Panc1 (cell line): ENCODE measurements at regions not wholly inside any gene's neighbourhood (a gene's known extent, or its start where the extent isn't known, plus 50 kb on each side); places are given as distances from the start of the nearest gene placed in this dataset.

Source experiments
- CTCF ChIP-seq: fragments of 450-650 bp; IDR thresholded peaks from 2 replicates; pipeline ENCODE4 v1.5.1; 2017; ENCODE audit warnings: mild to moderate bottlenecking
- POLR2AphosphoS5 ChIP-seq: IDR thresholded peaks from 2 replicates; pipeline ENCODE4 v1.6.1; 2012; ENCODE audit warnings: mild to moderate bottlenecking, low read depth, low read length, moderate library complexity
- SIN3A ChIP-seq: IDR thresholded peaks from 2 replicates; pipeline ENCODE4 v1.6.1; 2012; ENCODE audit warnings: low read depth, mild to moderate bottlenecking, low read length, moderate library complexity, borderline replicate concordance; ENCODE audit not compliant: insufficient read depth
- TF ChIP-seq, protein P1 (sequence below), 2 experiments: IDR thresholded peaks; 2 replicates each; pipeline ENCODE4 v1.6.1; 2011 to 2012; ENCODE audit warnings: low read depth in 2 of 2, control low read depth in 1 of 2, low read length in 1 of 2, mild to moderate bottlenecking in 1 of 2, moderate library complexity in 1 of 2; ENCODE audit not compliant: insufficient read depth in 1 of 2

- TF ChIP-seq POLR2AphosphoS5 = no peak
- TF ChIP-seq CTCF = no peak
- no peak for TF ChIP-seq SIN3A
- TF ChIP-seq, protein P1, sequence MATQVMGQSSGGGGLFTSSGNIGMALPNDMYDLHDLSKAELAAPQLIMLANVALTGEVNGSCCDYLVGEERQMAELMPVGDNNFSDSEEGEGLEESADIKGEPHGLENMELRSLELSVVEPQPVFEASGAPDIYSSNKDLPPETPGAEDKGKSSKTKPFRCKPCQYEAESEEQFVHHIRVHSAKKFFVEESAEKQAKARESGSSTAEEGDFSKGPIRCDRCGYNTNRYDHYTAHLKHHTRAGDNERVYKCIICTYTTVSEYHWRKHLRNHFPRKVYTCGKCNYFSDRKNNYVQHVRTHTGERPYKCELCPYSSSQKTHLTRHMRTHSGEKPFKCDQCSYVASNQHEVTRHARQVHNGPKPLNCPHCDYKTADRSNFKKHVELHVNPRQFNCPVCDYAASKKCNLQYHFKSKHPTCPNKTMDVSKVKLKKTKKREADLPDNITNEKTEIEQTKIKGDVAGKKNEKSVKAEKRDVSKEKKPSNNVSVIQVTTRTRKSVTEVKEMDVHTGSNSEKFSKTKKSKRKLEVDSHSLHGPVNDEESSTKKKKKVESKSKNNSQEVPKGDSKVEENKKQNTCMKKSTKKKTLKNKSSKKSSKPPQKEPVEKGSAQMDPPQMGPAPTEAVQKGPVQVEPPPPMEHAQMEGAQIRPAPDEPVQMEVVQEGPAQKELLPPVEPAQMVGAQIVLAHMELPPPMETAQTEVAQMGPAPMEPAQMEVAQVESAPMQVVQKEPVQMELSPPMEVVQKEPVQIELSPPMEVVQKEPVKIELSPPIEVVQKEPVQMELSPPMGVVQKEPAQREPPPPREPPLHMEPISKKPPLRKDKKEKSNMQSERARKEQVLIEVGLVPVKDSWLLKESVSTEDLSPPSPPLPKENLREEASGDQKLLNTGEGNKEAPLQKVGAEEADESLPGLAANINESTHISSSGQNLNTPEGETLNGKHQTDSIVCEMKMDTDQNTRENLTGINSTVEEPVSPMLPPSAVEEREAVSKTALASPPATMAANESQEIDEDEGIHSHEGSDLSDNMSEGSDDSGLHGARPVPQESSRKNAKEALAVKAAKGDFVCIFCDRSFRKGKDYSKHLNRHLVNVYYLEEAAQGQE (IDR thresholded peaks at IDR 0.05; ENCODE audit: insufficient read depth in 1 of 2, low read depth in 2 of 2, low read length in 1 of 2) = no peak
Measured at GRCh38 chr7:13201628-13202027, 514.2 kb downstream of the ARL4A start.
